Spleen (tissue), 11 donors: ENCODE measurements at regions not wholly inside any gene's neighbourhood (a gene's known extent, or its start where the extent isn't known, plus 50 kb on each side); places are given as distances from the start of the nearest gene placed in this dataset.

Source experiments
- DNase-seq: peaks from one replicate; pipeline ENCODE4 v3.0.0-alpha.2; 2020
- H3K27ac ChIP-seq, 8 donors: fragments of 200-600 bp; sonication (generic) in 7 of 8; 1 replicate in 4 of 8; 2 replicates in 4 of 8; pipeline versions ENCODE4 v1.5.0 to v1.8.0; 2016 to 2021; ENCODE audit warnings: inconsistent platforms in 4 of 8, mild to moderate bottlenecking in 4 of 8, moderate library complexity in 1 of 8
- H3K27me3 ChIP-seq, 7 donors: fragments of 200-600 bp; sonication (generic) in 6 of 7; replicated peaks in 1 of 7; 1 replicate in 4 of 7; 2 replicates in 3 of 7; pipeline versions ENCODE4 v1.5.0 to v1.8.0; 2016 to 2021; ENCODE audit warnings: inconsistent platforms in 3 of 7, mild to moderate bottlenecking in 1 of 7
- H3K36me3 ChIP-seq, 6 donors: fragments of 200-600 bp; sonication (generic) in 5 of 6; 1 replicate in 4 of 6; 2 replicates in 2 of 6; pipeline versions ENCODE4 v1.5.0 to v1.8.0; 2016 to 2021; ENCODE audit warnings: inconsistent platforms in 2 of 6
- H3K4me1 ChIP-seq, 6 donors: fragments of 200-600 bp; sonication (generic) in 5 of 6; 1 replicate in 3 of 6; 2 replicates in 3 of 6; pipeline versions ENCODE4 v1.5.0 to v1.8.0; 2016 to 2021; ENCODE audit warnings: inconsistent platforms in 3 of 6
- H3K4me3 ChIP-seq, 8 donors: fragments of 200-600 bp; sonication (generic) in 7 of 8; 1 replicate in 4 of 8; 2 replicates in 4 of 8; pipeline versions ENCODE4 v1.5.0 to v1.8.0; 2016 to 2021; ENCODE audit warnings: inconsistent platforms in 4 of 8, mild to moderate bottlenecking in 4 of 8, moderate library complexity in 2 of 8
- H3K9me3 ChIP-seq, 8 donors: fragments of 200-600 bp; sonication (generic) in 7 of 8; 1 replicate in 4 of 8; 2 replicates in 4 of 8; pipeline versions ENCODE4 v1.5.0 to v1.8.0; 2016 to 2021; ENCODE audit warnings: inconsistent platforms in 4 of 8
- CTCF ChIP-seq, 11 experiments: fragments of 200-600 bp in 7 of 11; fragments of 450-650 bp in 4 of 11; sonication (generic) in 4 of 11; IDR thresholded peaks in 8 of 11; conservative IDR thresholded peaks in 3 of 11; 1 replicate in 7 of 11; 2 replicates in 4 of 11; pipeline versions ENCODE4 v1.4.0 to v1.8.0; 2016 to 2021; ENCODE audit warnings: antibody characterized with exemption in 11 of 11, inconsistent platforms in 4 of 11, mild to moderate bottlenecking in 1 of 11
- POLR2A ChIP-seq, 3 donors: fragments of 450-650 bp; IDR thresholded peaks; one replicate each; pipeline ENCODE4 v1.5.1; 2017; ENCODE audit warnings: antibody characterized with exemption in 3 of 3, mild to moderate bottlenecking in 1 of 3
- POLR2AphosphoS5 ChIP-seq, 3 donors: sonication (generic); formaldehyde crosslinking; IDR thresholded peaks; one replicate each; pipeline ENCODE4 v1.5.1; 2017; ENCODE audit warnings: antibody characterized with exemption in 3 of 3
- WGBS, 5 donors: extraction: QIAGEN DNeasy Blood & Tissue Kit in 3 of 5; methylation state at CpG; one replicate each; pipeline versions ENCODE4 v1.1.5 to v1.1.7; 2013 to 2018; 5-methylcytosine and 5-hydroxymethylcytosine counted together
- intact Hi-C: fragments of 100-400 bp; cut with DNase I; formaldehyde crosslinking; loops from one replicate; pipeline ENCODE4 v1.15.0; 2023; ENCODE audit warnings: low total_unique reads
- donor health status: healthy with polysubstance abuse.
- donor health status: DM: no; HTN: no; CAD: no; lungs with moderate emphysema.
- donor health status: DM: no; HTN: no; CAD: no.
- donor health status: Bipolar disorder and iron deficiency.
- donor health status: healthy.
- donor health status: DM: no; HTN: no; CAD: no.
- donor health status: DM: yes; HTN: yes; CAD: no.

GRCh38 chr21:21605521-21605920 is 607.3 kb downstream of the NCAM2 start:
- no peaks in the 10 kb centered on the region for H3K27me3 ChIP-seq
- intact Hi-C loops = no loop called here
- TF ChIP-seq POLR2A (IDR thresholded peaks at IDR 0.05) = no peak
- TF ChIP-seq CTCF (IDR thresholded peaks at IDR 0.05 in 8 of 11, conservative IDR thresholded peaks at IDR 0.05 in 3 of 11) = no peak
- no peak for TF ChIP-seq POLR2AphosphoS5 (IDR thresholded peaks at IDR 0.05)

GRCh38 chr21:21606041-21606440 is 607.8 kb downstream of the NCAM2 start:
- Histone ChIP-seq H3K4me1 (no peaks in the 10 kb centered on the region), H3K27me3 (no peaks in the 10 kb centered on the region), H3K27ac (no peak overlapping the region), H3K4me3 (no peak overlapping the region), H3K36me3 (no peaks in the 10 kb centered on the region), H3K9me3 (peaks cover 0 to 1% (median 0%) of the 10 kb centered on the region in 8 donors)
- no peak for DNase-seq
- intact Hi-C loops = no loop called here
- TF ChIP-seq POLR2A (IDR thresholded peaks at IDR 0.05) = no peak
- 57 to 84% (median 79%) methylated on average over 2 of the region's 2 CpGs for WGBS, 5 donors

More at GRCh38 chr21:21605521-21605920, 607.3 kb downstream of the NCAM2 start:
- no peak overlapping the region for H3K27ac ChIP-seq
- H3K9me3 ChIP-seq = peaks cover 0 to 6% (median 0%) of the 10 kb centered on the region in 8 donors
- DNase-seq = no peak
- no peak overlapping the region for H3K4me3 ChIP-seq
- H3K36me3 ChIP-seq = no peaks in the 10 kb centered on the region
- H3K4me1 ChIP-seq = no peaks in the 10 kb centered on the region

- DNase-seq = no peak
- Histone ChIP-seq H3K36me3 (no peaks in the 10 kb centered on the region), H3K27ac (no peak overlapping the region), H3K4me1 (no peaks in the 10 kb centered on the region), H3K27me3 (no peaks in the 10 kb centered on the region), H3K9me3 (peaks cover 0 to 3% (median 0%) of the 10 kb centered on the region in 8 donors), H3K4me3 (no peak overlapping the region)
- TF ChIP-seq POLR2A (IDR thresholded peaks at IDR 0.05) = no peak
- no peak for TF ChIP-seq POLR2AphosphoS5 (IDR thresholded peaks at IDR 0.05)
- no peak for TF ChIP-seq CTCF (IDR thresholded peaks at IDR 0.05 in 8 of 11, conservative IDR thresholded peaks at IDR 0.05 in 3 of 11)
- intact Hi-C loops = no loop called here
- 57 to 75% (median 64%) methylated on average over 3 of the region's 3 CpGs for WGBS, 5 donors
These were observed 614.3 kb downstream of the NCAM2 start for GRCh38 chr21:21612466-21612865.

GRCh38 chr21:21614966-21615365 is 616.8 kb downstream of the NCAM2 start:
- no peak for DNase-seq
- H3K27ac ChIP-seq = no peak overlapping the region
- H3K36me3 ChIP-seq = no peaks in the 10 kb centered on the region
- peaks cover 0 to 3% (median 0%) of the 10 kb centered on the region in 8 donors for H3K9me3 ChIP-seq
- intact Hi-C loops = no loop called here
- H3K4me1 ChIP-seq = no peaks in the 10 kb centered on the region
- H3K27me3 ChIP-seq = no peaks in the 10 kb centered on the region
- H3K4me3 ChIP-seq = no peak overlapping the region
- TF ChIP-seq CTCF (IDR thresholded peaks at IDR 0.05 in 8 of 11, conservative IDR thresholded peaks at IDR 0.05 in 3 of 11) = no peak
- no peak for TF ChIP-seq POLR2AphosphoS5 (IDR thresholded peaks at IDR 0.05)
- no peak for TF ChIP-seq POLR2A (IDR thresholded peaks at IDR 0.05)
- 61 to 80% (median 68%) methylated on average over 3 of the region's 3 CpGs for WGBS, 5 donors
